HEK293 (cell line): ENCODE measurements at regions not wholly inside any gene's neighbourhood (a gene's known extent, or its start where the extent isn't known, plus 50 kb on each side); places are given as distances from the start of the nearest gene placed in this dataset.
"Not testable (repeated sequence)": the region's sequence is repeated elsewhere in the genome, so short reads cannot be mapped to it uniquely, and the experiment has no call there.

Source experiments
- ZNF121 ChIP-seq: fragments of 450-650 bp; formaldehyde crosslinking; IDR thresholded peaks from 2 replicates; pipeline ENCODE4 v1.5.1; 2016; ENCODE audit warnings: missing biosample characterization, missing genetic modification characterization
- ZNF426 ChIP-seq: fragments of 450-650 bp; formaldehyde crosslinking; IDR thresholded peaks from 2 replicates; pipeline ENCODE4 v1.5.1; 2017; ENCODE audit warnings: missing biosample characterization, missing genetic modification characterization, mild to moderate bottlenecking, inconsistent platforms, moderate library complexity

- TF ChIP-seq ZNF426 (tag by site-specific recombination); ZNF121: not testable (repeated sequence)
These were observed 63.8 kb upstream of the GRK3 start for GRCh38 chr22:25500671-25501070.
